Neuronal stem cell (in vitro differentiated cells): ENCODE measurements at regions not wholly inside any gene's neighbourhood (a gene's known extent, or its start where the extent isn't known, plus 50 kb on each side); places are given as distances from the start of the nearest gene placed in this dataset.
"Not testable (repeated sequence)": the region's sequence is repeated elsewhere in the genome, so short reads cannot be mapped to it uniquely, and the experiment has no call there.

Source experiments
- DNase-seq: peaks from one replicate; pipeline ENCODE4 v3.0.0-alpha.2; 2013; ENCODE audit warnings: low spot score
- H2AFZ ChIP-seq: one replicate; pipeline ENCODE4 v1.6.1; 2013; ENCODE audit warnings: mild to moderate bottlenecking, low read length, inconsistent platforms
- H2AK5ac ChIP-seq: 2 replicates; pipeline ENCODE4 v1.6.1; 2013; ENCODE audit warnings: low read depth, mild to moderate bottlenecking, inconsistent platforms, low read length, moderate library complexity, mixed read lengths
- H2BK120ac ChIP-seq: 2 replicates; pipeline ENCODE4 v1.6.1; 2013; ENCODE audit warnings: low read depth, mild to moderate bottlenecking, inconsistent platforms, low read length, moderate library complexity, mixed read lengths
- H2BK12ac ChIP-seq: one replicate; pipeline ENCODE4 v1.6.1; 2013; ENCODE audit warnings: low read length, inconsistent platforms
- H2BK15ac ChIP-seq: 2 replicates; pipeline ENCODE4 v1.6.1; 2013; ENCODE audit warnings: mild to moderate bottlenecking, low read length, inconsistent platforms, mixed read lengths
- H2BK5ac ChIP-seq: one replicate; pipeline ENCODE4 v1.6.1; 2013; ENCODE audit warnings: inconsistent platforms, mild to moderate bottlenecking, low read length, moderate library complexity
- H3K14ac ChIP-seq: one replicate; pipeline ENCODE4 v1.6.1; 2013; ENCODE audit warnings: low read length, inconsistent platforms
- H3K18ac ChIP-seq: 2 replicates; pipeline ENCODE4 v1.6.1; 2013; ENCODE audit warnings: low read length, inconsistent platforms
- H3K23ac ChIP-seq: 2 replicates; pipeline ENCODE4 v1.6.1; 2013; ENCODE audit warnings: low read depth, mild to moderate bottlenecking, mixed read lengths, low read length, inconsistent platforms; ENCODE audit not compliant: poor library complexity
- H3K27ac ChIP-seq: replicated peaks from 3 replicates; pipeline ENCODE4 v1.5.1; 2013; ENCODE audit warnings: low read length, inconsistent platforms
- H3K27me3 ChIP-seq, 3 experiments: 2 replicates each; pipeline ENCODE4 v1.6.1; 2013; ENCODE audit warnings: low read length in 3 of 3, mild to moderate bottlenecking in 2 of 3, inconsistent platforms in 1 of 3, low read depth in 1 of 3, mixed read lengths in 1 of 3, moderate library complexity in 1 of 3; ENCODE audit not compliant: control insufficient read depth in 3 of 3, insufficient read depth in 3 of 3
- H3K36me3 ChIP-seq, 2 donors: replicated peaks in 1 of 2; 2 replicates each; pipeline ENCODE4 v1.6.1; 2013; ENCODE audit warnings: low read length in 2 of 2; ENCODE audit not compliant: control insufficient read depth in 2 of 2, insufficient read depth in 2 of 2
- H3K4ac ChIP-seq: 2 replicates; pipeline ENCODE4 v1.6.1; 2013; ENCODE audit warnings: inconsistent platforms, mild to moderate bottlenecking, low read length, moderate library complexity
- H3K4me1 ChIP-seq, 2 donors: 1 replicate in 1 of 2; 2 replicates in 1 of 2; pipeline ENCODE4 v1.6.1; 2013; ENCODE audit warnings: low read length in 2 of 2, low read depth in 1 of 2; ENCODE audit not compliant: control insufficient read depth in 2 of 2, insufficient read depth in 1 of 2
- H3K4me2 ChIP-seq: one replicate; pipeline ENCODE4 v1.6.1; 2013; ENCODE audit warnings: mild to moderate bottlenecking, low read length, inconsistent platforms; ENCODE audit not compliant: insufficient read depth, poor library complexity, severe bottlenecking
- H3K4me3 ChIP-seq, 2 donors: 2 replicates each; pipeline ENCODE4 v1.5.1; 2013; ENCODE audit warnings: low read length in 2 of 2, mild to moderate bottlenecking in 2 of 2, inconsistent platforms in 1 of 2, moderate library complexity in 1 of 2
- H3K79me1 ChIP-seq: one replicate; pipeline ENCODE4 v1.6.1; 2013; ENCODE audit warnings: low read depth, mild to moderate bottlenecking, inconsistent platforms, low read length, moderate library complexity
- H3K9ac ChIP-seq: one replicate; pipeline ENCODE4 v1.6.1; 2013; ENCODE audit warnings: mild to moderate bottlenecking, low read depth, low read length, inconsistent platforms; ENCODE audit not compliant: poor library complexity
- H3K9me3 ChIP-seq, 2 donors: replicated peaks in 1 of 2; 2 replicates each; pipeline versions ENCODE3 to v1.6.1; 2013; ENCODE audit warnings: low read length in 2 of 2, mild to moderate bottlenecking in 2 of 2, inconsistent platforms in 1 of 2, low read depth in 1 of 2, mixed read lengths in 1 of 2, moderate library complexity in 1 of 2; ENCODE audit not compliant: control insufficient read depth in 2 of 2, insufficient read depth in 1 of 2
- H4K8ac ChIP-seq: one replicate; pipeline ENCODE4 v1.6.1; 2013; ENCODE audit warnings: low read depth, mild to moderate bottlenecking, inconsistent platforms, low read length, moderate library complexity
- H4K91ac ChIP-seq: one replicate; pipeline ENCODE4 v1.6.1; 2013; ENCODE audit warnings: low read length, low read depth, mild to moderate bottlenecking, inconsistent platforms; ENCODE audit not compliant: poor library complexity
- WGBS, 2 donors: extraction: QIAGEN DNeasy Blood & Tissue Kit; methylation state at CpG; one replicate each; pipeline ENCODE4 v1.1.7; 2013; ENCODE audit warnings: missing lambda C conversion rate in 2 of 2, mixed read lengths in 1 of 2; ENCODE audit not compliant: insufficient read length in 2 of 2, insufficient replicate concordance in 1 of 2; ENCODE audit errors: extremely low coverage in 2 of 2; 5-methylcytosine and 5-hydroxymethylcytosine counted together

GRCh38 chr4:105068516-105068915 is 78.2 kb upstream of the TET2 start:
- Histone ChIP-seq H2BK15ac (no peak overlapping the region), H4K91ac (no peak overlapping the region), H3K14ac (no peak overlapping the region), H3K4me3 (no peak overlapping the region), H2BK12ac (no peak overlapping the region), H3K4ac (no peak overlapping the region), H3K9ac (no peak overlapping the region), H3K18ac (no peak overlapping the region), H3K27me3 (no peaks in the 10 kb centered on the region), H4K8ac (no peak overlapping the region), H2AFZ (no peak overlapping the region), H3K27ac (no peak overlapping the region), H3K4me1 (peaks cover 0 to 2% of the 10 kb centered on the region in 2 donors), H3K9me3 (no peaks in the 10 kb centered on the region), H2BK5ac (no peak overlapping the region), H3K4me2 (no peak overlapping the region), H2BK120ac (no peak overlapping the region), H3K36me3 (no peaks in the 10 kb centered on the region), H3K79me1 (no peaks in the 10 kb centered on the region), H2AK5ac (no peak overlapping the region), H3K23ac (no peak overlapping the region)
- WGBS, 2 donors: no CpG with 5 or more reads among the region's 3 CpGs
- no peak for DNase-seq

GRCh38 chr4:105072095-105072494 is 74.6 kb upstream of the TET2 start:
- not testable (repeated sequence) for H2BK5ac ChIP-seq, H3K4ac ChIP-seq, H3K9me3 ChIP-seq, H3K36me3 ChIP-seq, H2BK15ac ChIP-seq, H2BK12ac ChIP-seq, H3K4me3 ChIP-seq, H3K4me2 ChIP-seq, H3K23ac ChIP-seq, H2AFZ ChIP-seq, H2BK120ac ChIP-seq, H3K27ac ChIP-seq, H4K91ac ChIP-seq, H3K27me3 ChIP-seq, DNase-seq, H3K79me1 ChIP-seq, H4K8ac ChIP-seq, H3K18ac ChIP-seq, H3K14ac ChIP-seq, H3K9ac ChIP-seq, H2AK5ac ChIP-seq, H3K4me1 ChIP-seq
- WGBS, 2 donors: no CpG with 5 or more reads among the region's 2 CpGs

GRCh38 chr4:105074097-105074496 is 72.6 kb upstream of the TET2 start:
- Histone ChIP-seq H3K79me1 (no peaks in the 10 kb centered on the region), H3K36me3 (no peaks in the 10 kb centered on the region), H3K4me1 (no peaks in the 10 kb centered on the region), H3K27me3 (no peaks in the 10 kb centered on the region), H4K91ac (no peak overlapping the region), H4K8ac (no peak overlapping the region), H2BK12ac (no peak overlapping the region), H3K4ac (no peak overlapping the region), H3K23ac (no peak overlapping the region), H2AK5ac (no peak overlapping the region), H2BK5ac (no peak overlapping the region), H3K4me2 (no peak overlapping the region), H2BK15ac (no peak overlapping the region), H2AFZ (no peak overlapping the region), H3K9ac (no peak overlapping the region), H3K9me3 (no peaks in the 10 kb centered on the region), H3K27ac (no peak overlapping the region), H2BK120ac (no peak overlapping the region), H3K14ac (no peak overlapping the region), H3K4me3 (no peak overlapping the region), H3K18ac (no peak overlapping the region)
- DNase-seq: no peak

- no peak overlapping the region for H4K8ac ChIP-seq
- H3K4me2 ChIP-seq: no peak overlapping the region
- no peak overlapping the region for H2AFZ ChIP-seq
- H3K27me3 ChIP-seq: no peaks in the 10 kb centered on the region
- H3K36me3 ChIP-seq: no peaks in the 10 kb centered on the region
- H3K4me3 ChIP-seq: no peak overlapping the region
- no peaks in the 10 kb centered on the region for H3K9me3 ChIP-seq
- H2BK5ac ChIP-seq: no peak overlapping the region
- H3K27ac ChIP-seq: no peak overlapping the region
- no peak overlapping the region for H2AK5ac ChIP-seq
- H3K4me1 ChIP-seq: no peaks in the 10 kb centered on the region
- no CpG with 5 or more reads among the region's 2 CpGs for WGBS, 2 donors
- H3K4ac ChIP-seq: no peak overlapping the region
- no peak overlapping the region for H3K9ac ChIP-seq
- H3K79me1 ChIP-seq: no peaks in the 10 kb centered on the region
- H2BK120ac ChIP-seq: no peak overlapping the region
- DNase-seq: no peak
- H3K23ac ChIP-seq: no peak overlapping the region
- H4K91ac ChIP-seq: no peak overlapping the region
- H3K18ac ChIP-seq: no peak overlapping the region
- no peak overlapping the region for H2BK15ac ChIP-seq
- no peak overlapping the region for H3K14ac ChIP-seq
- H2BK12ac ChIP-seq: no peak overlapping the region
Measured at GRCh38 chr4:105075045-105075444, 71.6 kb upstream of the TET2 start.
